Natural killer cell treated with Interleukin-12 subunit alpha and Interleukin-12 subunit beta and Interleukin-15 and Interleukin-18, amount 100 ng/mL, for 72 hours (primary cell): ENCODE measurements at regions not wholly inside any gene's neighbourhood (a gene's known extent, or its start where the extent isn't known, plus 50 kb on each side); places are given as distances from the start of the nearest gene placed in this dataset.

Experiments
- ATAC-seq, 2 donors: fragments of 150-1000 bp; cut with Tn5 transposase in 1 of 2; sonication (Bioruptor Pico), chemical (Tn5 transposase) in 1 of 2; 2 replicates each; pipeline ENCODE4 v1.10.0; 2021
- DNase-seq: peaks from one replicate; pipeline ENCODE4 v3.0.0; 2022; ENCODE audit warnings: low spot score
- H3K27ac Mint-ChIP-seq, 2 donors: 1 replicate in 1 of 2; 2 replicates in 1 of 2; pipeline ENCODE4 v1.8.0; 2022; ENCODE audit warnings: mixed read lengths in 2 of 2, mild to moderate bottlenecking in 1 of 2, moderate library complexity in 1 of 2
- H3K27me3 Mint-ChIP-seq, 2 donors: 1 replicate in 1 of 2; 2 replicates in 1 of 2; pipeline ENCODE4 v1.8.0; 2022; ENCODE audit warnings: mixed read lengths in 2 of 2
- H3K36me3 Mint-ChIP-seq: one replicate; pipeline ENCODE4 v1.8.0; 2022; ENCODE audit warnings: mixed read lengths
- H3K4me1 Mint-ChIP-seq, 2 donors: 1 replicate in 1 of 2; 2 replicates in 1 of 2; pipeline ENCODE4 v1.8.0; 2022; ENCODE audit warnings: low read depth in 2 of 2, mixed read lengths in 2 of 2, mild to moderate bottlenecking in 1 of 2
- H3K4me3 Mint-ChIP-seq: one replicate; pipeline ENCODE4 v1.8.0; 2022; ENCODE audit warnings: mixed read lengths
- H3K9me3 Mint-ChIP-seq: 2 replicates; pipeline ENCODE4 v1.8.0; 2022; ENCODE audit warnings: mixed read lengths

DNA sequence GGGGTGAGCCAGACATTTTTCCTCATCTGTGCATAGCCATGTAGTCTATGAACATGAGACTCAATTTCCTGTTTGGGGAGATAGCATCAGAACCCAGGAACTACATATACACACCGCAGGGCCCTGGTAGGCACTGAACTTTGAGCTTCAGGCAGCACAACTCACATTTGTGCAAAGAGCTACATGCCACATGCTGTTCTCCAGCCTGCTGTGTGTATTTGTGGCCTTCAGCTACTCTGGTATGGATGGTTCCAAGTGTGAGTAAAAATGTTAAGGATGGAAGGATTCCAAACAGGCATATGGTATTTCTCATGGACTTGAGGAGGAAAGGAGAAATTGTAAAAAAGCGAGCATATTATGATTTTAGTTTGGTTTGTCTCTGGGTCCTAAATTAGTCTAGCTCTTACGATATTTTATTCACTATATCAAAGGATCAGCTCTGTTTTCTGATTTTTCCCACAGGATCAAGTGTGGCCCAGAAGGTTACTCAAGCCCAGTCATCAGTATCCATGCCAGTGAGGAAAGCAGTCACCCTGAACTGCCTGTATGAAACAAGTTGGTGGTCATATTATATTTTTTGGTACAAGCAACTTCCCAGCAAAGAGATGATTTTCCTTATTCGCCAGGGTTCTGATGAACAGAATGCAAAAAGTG lies 422.4 kb upstream of the OR4E1 start:
- ATAC-seq (peak in 1 of 2 donors; percentile 57), DNase-seq (no peak)
- Mint-ChIP-seq H3K4me3 (peak overlapping the region; percentile 66), H3K27me3 (no peaks in the 10 kb centered on the region), H3K9me3 (no peaks in the 10 kb centered on the region), H3K27ac (peak overlapping the region in 1 of 2 donors; percentile 37), H3K4me1 (peaks cover 5 to 14% of the 10 kb centered on the region in 2 donors), H3K36me3 (no peaks in the 10 kb centered on the region)

DNA sequence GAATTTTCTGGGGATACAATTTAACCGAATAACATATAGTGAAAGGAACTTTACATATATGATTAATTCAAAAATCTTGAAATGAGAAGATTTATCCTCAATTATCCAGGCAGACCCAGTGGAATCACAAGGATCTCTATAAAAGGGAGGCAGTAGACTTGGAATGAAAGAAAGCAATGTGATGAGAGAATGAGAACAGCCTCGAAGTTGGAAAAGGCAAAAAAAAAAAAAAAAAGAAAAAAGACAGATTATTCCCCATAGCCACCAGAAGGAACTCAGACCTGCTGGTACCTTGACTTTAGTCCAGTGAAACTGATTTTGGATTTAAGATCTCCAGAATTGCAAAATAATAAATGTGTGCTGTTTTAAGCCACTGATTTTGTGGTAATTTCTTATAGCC lies 416.3 kb upstream of the OR4E1 start:
- H3K27me3 Mint-ChIP-seq, result peaks cover 0 to 5% of the 10 kb centered on the region in 2 donors
- no peaks in the 10 kb centered on the region for H3K9me3 Mint-ChIP-seq
- no peak for ATAC-seq
- H3K4me3 Mint-ChIP-seq, result peak overlapping the region; percentile 30
- H3K4me1 Mint-ChIP-seq, result peaks cover 0 to under 1% of the 10 kb centered on the region in 2 donors
- H3K36me3 Mint-ChIP-seq, result no peaks in the 10 kb centered on the region
- peak overlapping the region in 1 of 2 donors; percentile 7 for H3K27ac Mint-ChIP-seq
- DNase-seq, result no peak

DNA sequence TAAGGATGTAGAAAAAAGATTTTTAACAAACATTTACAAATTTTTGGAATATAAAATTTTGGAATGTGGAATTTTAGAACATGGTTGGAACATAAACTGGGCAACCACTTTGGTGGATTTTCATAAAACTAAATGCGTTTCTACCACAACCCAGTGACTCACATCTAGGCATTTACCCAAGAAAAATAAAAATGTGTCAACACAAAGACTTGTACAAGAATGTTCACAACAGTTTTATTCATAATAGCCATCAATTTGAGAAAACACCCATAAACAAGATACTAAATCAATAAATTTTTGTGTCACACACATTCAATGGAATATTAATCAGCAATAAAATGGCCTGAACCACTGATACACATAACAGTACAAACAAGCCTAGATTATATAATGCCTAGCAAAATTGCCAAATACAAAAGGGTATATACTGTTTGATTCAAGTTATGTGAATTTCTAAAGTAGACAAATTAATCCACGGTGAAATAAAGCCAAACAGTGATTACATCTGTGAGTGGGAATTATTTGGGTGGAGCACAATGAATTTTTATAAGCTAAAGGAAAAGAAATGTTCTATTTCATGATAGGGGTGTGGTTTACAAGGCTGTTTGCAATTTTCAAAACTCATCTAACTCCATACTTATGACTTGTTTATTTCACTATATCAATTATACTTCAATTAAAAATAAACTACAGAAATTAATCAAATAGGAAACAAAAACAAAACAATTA lies 415.2 kb upstream of the OR4E1 start:
- no peak for ATAC-seq
- peaks cover 4 to 5% of the 10 kb centered on the region in 2 donors for H3K4me1 Mint-ChIP-seq
- no peak overlapping the region for H3K27ac Mint-ChIP-seq
- DNase-seq, result no peak
- H3K27me3 Mint-ChIP-seq, result peaks cover 0 to 7% of the 10 kb centered on the region in 2 donors
- H3K36me3 Mint-ChIP-seq, result no peaks in the 10 kb centered on the region
- no peak overlapping the region for H3K4me3 Mint-ChIP-seq
- H3K9me3 Mint-ChIP-seq, result no peaks in the 10 kb centered on the region

DNA sequence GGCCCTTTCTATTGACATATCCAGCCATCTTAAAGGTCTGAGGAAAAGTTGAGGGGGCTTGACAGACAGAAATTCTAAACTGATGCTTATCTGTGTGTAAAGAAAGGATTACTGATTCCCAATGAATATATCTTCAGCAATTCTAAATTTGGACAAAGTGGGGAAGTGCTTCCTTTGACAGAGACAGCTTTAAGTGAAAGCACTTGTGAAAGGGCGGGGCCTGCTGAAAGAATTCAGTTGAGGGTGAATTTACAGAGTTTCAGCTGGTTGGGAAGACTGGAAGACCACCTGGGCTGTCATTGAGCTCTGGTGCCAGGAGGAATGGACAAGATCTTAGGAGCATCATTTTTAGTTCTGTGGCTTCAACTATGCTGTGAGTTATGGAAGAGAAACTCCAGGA lies 412.5 kb upstream of the OR4E1 start:
- Mint-ChIP-seq H3K4me1 (peaks cover 4 to 5% of the 10 kb centered on the region in 2 donors), H3K9me3 (no peaks in the 10 kb centered on the region), H3K27ac (peak overlapping the region; percentile 9 to 14), H3K36me3 (no peaks in the 10 kb centered on the region), H3K4me3 (peak overlapping the region; percentile 34), H3K27me3 (peaks cover 0 to 12% of the 10 kb centered on the region in 2 donors)
- DNase-seq, result no peak
- ATAC-seq, result no peak

DNA sequence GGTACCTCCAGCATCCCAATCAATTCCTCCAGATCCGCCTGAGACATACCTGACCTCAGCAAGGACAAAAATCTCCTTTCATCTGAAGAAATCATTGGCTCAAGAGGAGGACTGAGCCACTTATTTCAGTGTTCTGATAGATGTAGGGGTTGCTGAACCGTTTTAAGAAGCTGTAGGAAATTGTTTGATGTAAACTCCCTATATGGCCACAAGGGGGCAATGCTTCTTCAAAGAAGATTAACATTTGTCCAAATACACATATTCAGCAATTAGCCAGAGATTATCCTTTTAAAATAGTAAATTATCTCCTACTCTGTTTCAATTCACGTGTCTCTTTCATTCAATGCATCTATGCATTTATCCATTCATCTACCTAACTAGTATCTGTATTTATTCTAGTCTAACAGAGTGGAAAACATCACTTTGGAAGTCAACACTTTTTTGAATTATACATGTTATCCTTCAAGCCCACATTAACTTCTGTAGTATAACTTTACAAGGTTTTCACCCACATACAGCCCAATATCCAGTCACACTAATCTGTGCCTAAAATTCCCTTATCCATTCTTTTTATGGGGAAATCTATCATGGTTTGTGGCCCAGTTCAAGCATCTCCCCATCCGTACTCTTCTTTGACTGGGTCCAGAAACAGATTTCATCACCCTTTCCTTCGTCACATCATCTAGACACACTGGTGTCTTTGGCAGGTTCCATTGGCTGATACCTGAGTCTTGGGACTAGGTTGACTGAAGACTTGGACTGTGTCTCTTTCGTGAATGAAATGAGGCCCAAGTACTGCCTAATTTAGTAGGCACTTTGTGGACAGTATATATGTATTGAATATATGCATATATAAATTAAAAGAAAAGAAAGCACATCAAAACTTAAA lies 411.0 kb upstream of the OR4E1 start:
- DNase-seq (peak; percentile 63), ATAC-seq (no peak)
- Mint-ChIP-seq H3K9me3 (no peaks in the 10 kb centered on the region), H3K27me3 (peaks cover 0 to 8% of the 10 kb centered on the region in 2 donors), H3K4me3 (peak overlapping the region; percentile 43), H3K27ac (no peak overlapping the region), H3K4me1 (peaks cover 4 to 5% of the 10 kb centered on the region in 2 donors), H3K36me3 (no peaks in the 10 kb centered on the region)

DNA sequence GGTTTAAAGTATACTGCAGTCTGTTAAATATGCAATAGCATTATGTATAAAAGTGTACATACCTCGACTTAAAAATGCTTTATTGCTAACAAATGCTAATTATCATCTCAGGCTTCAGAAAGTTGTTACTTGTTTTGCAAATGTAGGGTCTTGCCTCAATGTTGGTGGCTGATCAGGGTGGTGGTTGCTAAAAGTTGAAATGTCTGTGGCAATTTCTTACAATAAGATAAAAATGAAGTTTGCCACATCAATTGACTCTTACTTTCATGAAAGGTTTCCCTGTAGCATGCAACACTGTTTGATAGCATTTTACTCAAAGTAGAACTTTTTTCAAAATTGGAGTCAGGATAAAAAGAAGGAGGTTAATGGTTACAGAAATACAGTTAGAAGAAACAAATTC lies 407.7 kb upstream of the OR4E1 start:
- no peak for DNase-seq
- peaks cover 0 to 7% of the 10 kb centered on the region in 2 donors for H3K27me3 Mint-ChIP-seq

DNA sequence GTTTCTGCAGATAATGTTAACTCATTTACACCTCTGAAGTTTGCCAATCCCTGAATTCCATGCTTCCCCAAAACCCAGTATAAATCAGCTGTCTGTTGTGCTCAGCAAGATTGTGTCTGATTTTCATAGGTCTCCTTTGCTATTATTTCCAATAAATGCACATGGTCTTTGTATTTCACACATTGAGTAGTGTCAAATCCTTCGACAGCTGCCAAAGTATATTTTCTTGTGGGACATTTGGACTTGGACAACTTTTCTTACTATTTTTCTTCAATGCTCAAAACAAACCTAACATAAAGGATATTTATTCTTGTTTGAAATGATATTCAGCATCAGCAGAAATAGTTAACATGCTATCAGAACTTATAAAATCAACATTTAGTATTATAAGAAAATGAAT lies 406.1 kb upstream of the OR4E1 start:
- Mint-ChIP-seq H3K36me3 (no peaks in the 10 kb centered on the region), H3K4me1 (peaks cover 2 to 4% of the 10 kb centered on the region in 2 donors), H3K9me3 (no peaks in the 10 kb centered on the region), H3K4me3 (no peak overlapping the region), H3K27me3 (peaks cover 0 to 7% of the 10 kb centered on the region in 2 donors), H3K27ac (no peak overlapping the region)
- DNase-seq, result no peak
- ATAC-seq, result no peak

More for the DNA sequence above, 407.7 kb upstream of the OR4E1 start:
- Mint-ChIP-seq H3K36me3 (no peaks in the 10 kb centered on the region), H3K4me3 (no peak overlapping the region), H3K9me3 (no peaks in the 10 kb centered on the region), H3K4me1 (peaks cover 4 to 5% of the 10 kb centered on the region in 2 donors), H3K27ac (no peak overlapping the region)
- ATAC-seq, result no peak

DNA sequence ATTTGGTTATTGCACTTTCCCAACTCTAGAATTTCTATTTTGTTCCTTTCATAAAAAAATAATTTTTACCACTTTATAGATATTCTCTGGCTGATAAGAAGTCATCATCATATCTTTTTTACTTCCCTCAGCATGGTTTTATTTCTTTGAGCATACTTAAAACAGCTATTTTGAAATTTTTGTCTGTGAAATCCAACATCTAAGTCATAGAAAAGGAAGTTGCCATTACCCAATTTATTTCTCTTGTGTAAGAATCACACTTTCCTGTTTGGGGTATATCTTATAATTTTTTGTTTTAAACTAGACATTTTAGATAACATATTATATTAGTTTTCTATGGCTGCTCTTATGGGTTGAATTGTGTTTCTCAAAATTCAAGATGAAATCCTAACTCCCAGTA lies 400.2 kb upstream of the OR4E1 start:
- H3K36me3 Mint-ChIP-seq, result no peaks in the 10 kb centered on the region
- H3K27ac Mint-ChIP-seq, result peak overlapping the region; percentile 3 to 45
- DNase-seq (no peak), ATAC-seq (no peak)
- H3K9me3 Mint-ChIP-seq, result no peaks in the 10 kb centered on the region
- H3K27me3 Mint-ChIP-seq, result no peaks in the 10 kb centered on the region
- peaks cover 20 to 24% of the 10 kb centered on the region in 2 donors for H3K4me1 Mint-ChIP-seq
- no peak overlapping the region for H3K4me3 Mint-ChIP-seq

DNA sequence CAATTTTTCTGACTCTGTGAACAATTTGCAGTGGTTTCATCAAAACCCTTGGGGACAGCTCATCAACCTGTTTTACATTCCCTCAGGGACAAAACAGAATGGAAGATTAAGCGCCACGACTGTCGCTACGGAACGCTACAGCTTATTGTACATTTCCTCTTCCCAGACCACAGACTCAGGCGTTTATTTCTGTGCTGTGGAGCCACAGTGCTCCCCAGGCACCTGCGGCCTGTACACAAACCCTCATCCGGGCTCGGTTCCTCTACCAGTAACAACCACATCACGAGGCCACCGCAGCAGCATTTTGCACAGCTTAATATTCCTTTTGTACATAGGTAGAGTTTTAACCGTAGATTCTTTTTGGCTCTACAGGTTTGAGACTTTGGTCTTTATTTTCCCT lies 397.4 kb upstream of the OR4E1 start:
- H3K27me3 Mint-ChIP-seq, result peaks cover 0 to 5% of the 10 kb centered on the region in 2 donors
- DNase-seq (peak; percentile 65), ATAC-seq (peak; percentile 85 to 86)
- no peaks in the 10 kb centered on the region for H3K9me3 Mint-ChIP-seq
- H3K36me3 Mint-ChIP-seq, result no peaks in the 10 kb centered on the region
- peak overlapping the region; percentile 80 to 82 for H3K27ac Mint-ChIP-seq
- H3K4me3 Mint-ChIP-seq, result peak overlapping the region; percentile 87
- H3K4me1 Mint-ChIP-seq, result peaks cover 20 to 24% of the 10 kb centered on the region in 2 donors

DNA sequence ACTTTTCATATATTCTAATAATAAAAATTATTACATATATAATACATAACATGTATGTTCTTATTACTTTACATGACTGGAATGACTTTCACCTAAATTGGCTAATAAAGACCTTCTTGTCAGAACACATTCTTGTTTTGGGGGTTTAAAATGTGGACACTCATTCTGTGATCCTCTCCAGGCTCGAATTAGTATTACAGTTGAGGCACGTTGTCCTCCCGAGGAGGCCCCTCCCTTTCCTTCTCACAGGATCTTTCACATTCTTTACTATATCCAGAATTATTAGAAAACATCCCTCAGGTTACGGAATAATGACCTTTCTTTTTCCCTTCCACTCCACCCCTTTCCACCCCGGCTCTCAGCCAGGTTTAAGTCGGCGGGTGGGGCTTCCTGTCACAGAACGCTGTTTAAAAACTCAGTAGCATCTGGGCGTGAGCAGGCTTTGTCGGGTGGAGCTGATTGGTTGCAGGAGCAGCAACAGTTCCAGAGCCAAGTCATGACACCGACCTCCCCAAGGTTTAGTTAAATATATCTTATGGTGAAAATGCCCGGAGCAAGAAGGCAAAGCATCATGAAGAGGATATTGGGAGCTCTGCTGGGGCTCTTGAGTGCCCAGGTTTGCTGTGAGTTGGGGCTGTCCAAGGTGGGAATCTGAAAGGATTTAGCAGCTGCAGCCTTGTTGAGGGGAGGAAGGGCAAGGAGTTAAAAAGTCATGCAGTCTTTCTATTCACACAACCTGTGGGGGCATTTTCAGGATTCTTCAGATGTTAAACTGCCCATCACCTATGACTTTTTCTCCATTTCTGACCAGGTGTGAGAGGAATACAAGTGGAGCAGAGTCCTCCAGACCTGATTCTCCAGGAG lies 396.7 kb upstream of the OR4E1 start:
- ATAC-seq, result peak; percentile 82 to 83
- H3K9me3 Mint-ChIP-seq, result no peaks in the 10 kb centered on the region
- peak overlapping the region; percentile 87 for H3K4me3 Mint-ChIP-seq
- peaks cover 0 to 10% of the 10 kb centered on the region in 2 donors for H3K27me3 Mint-ChIP-seq
- H3K4me1 Mint-ChIP-seq, result peaks cover 25 to 31% of the 10 kb centered on the region in 2 donors
- no peaks in the 10 kb centered on the region for H3K36me3 Mint-ChIP-seq
- DNase-seq, result peak; percentile 64
- peak overlapping the region; percentile 80 to 82 for H3K27ac Mint-ChIP-seq

DNA sequence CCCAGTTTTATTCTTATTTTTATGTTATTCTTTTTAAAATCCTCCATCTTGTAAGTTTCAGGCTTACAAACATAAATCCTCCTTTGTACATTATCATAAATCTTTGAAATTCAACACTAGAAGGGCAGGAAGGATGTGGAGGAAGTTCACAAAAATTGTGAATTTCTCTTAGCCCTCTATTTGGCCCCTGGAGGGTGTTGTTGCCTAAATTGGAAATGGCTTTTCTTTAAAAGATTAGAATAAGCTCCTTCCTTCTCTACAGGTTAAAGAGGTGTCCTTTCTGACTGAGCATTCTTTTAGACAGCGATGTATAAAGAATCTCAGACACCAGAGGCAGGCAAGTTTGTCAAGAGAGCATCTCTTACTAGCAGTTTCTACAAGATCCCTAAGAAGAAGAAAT lies 391.7 kb upstream of the OR4E1 start:
- peaks cover 0 to 13% of the 10 kb centered on the region in 2 donors for H3K27me3 Mint-ChIP-seq
- H3K36me3 Mint-ChIP-seq, result no peaks in the 10 kb centered on the region
- H3K27ac Mint-ChIP-seq, result no peak overlapping the region
- ATAC-seq (no peak), DNase-seq (no peak)
- no peak overlapping the region for H3K4me3 Mint-ChIP-seq
- no peaks in the 10 kb centered on the region for H3K9me3 Mint-ChIP-seq
- H3K4me1 Mint-ChIP-seq, result peaks cover 9 to 10% of the 10 kb centered on the region in 2 donors

DNA sequence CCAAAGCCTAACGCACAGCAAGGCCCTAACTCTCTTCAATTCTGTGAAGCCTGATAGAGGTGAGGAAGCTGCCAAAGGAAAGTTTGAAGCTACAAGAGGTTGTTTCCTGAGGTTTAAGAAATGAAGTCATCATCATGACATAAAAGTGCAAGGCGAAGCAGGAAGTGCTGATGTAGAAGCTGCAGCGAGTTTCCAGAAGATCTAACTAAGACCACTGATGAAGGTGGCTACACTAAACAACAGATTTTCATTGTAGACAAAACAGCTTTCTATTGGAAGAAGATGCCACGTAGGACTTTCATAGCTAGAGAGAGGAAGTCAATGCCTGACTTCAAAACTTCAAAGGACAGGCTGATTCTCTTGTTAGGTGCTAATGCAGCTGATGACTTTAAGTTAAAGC lies 385.6 kb upstream of the OR4E1 start:
- no peak for DNase-seq
- Mint-ChIP-seq H3K4me3 (no peak overlapping the region), H3K9me3 (no peaks in the 10 kb centered on the region), H3K27ac (no peak overlapping the region), H3K36me3 (no peaks in the 10 kb centered on the region), H3K27me3 (no peaks in the 10 kb centered on the region), H3K4me1 (no peaks in the 10 kb centered on the region)
- ATAC-seq, result no peak

DNA sequence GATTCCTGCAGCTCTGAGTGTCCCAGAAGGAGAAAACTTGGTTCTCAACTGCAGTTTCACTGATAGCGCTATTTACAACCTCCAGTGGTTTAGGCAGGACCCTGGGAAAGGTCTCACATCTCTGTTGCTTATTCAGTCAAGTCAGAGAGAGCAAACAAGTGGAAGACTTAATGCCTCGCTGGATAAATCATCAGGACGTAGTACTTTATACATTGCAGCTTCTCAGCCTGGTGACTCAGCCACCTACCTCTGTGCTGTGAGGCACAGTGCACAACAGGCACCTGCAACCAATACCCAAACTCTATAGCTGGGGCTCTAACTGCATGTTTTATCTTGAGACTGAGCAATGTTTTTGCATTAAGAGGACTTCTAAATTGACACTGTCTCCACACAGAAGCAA lies 379.2 kb upstream of the OR4E1 start:
- H3K27ac Mint-ChIP-seq, result no peak overlapping the region
- H3K4me3 Mint-ChIP-seq, result no peak overlapping the region
- H3K27me3 Mint-ChIP-seq, result peaks cover 0 to 6% of the 10 kb centered on the region in 2 donors
- H3K4me1 Mint-ChIP-seq, result peaks cover 5% of the 10 kb centered on the region in 2 donors
- no peaks in the 10 kb centered on the region for H3K36me3 Mint-ChIP-seq
- H3K9me3 Mint-ChIP-seq, result no peaks in the 10 kb centered on the region
- no peak for ATAC-seq
- DNase-seq, result no peak
